ENCODE measurements at regions not wholly inside any gene's neighbourhood (a gene's known extent, or its start where the extent isn't known, plus 50 kb on each side); places are given as distances from the start of the nearest gene placed in this dataset.

- Histone ChIP-seq H3K4me1 (ENCODE audit: control insufficient read depth, insufficient read depth, low read length) (no peaks in the 10 kb centered on the region), H3K36me3 (ENCODE audit: control insufficient read depth in 2 of 2, insufficient read depth in 2 of 2, low read length in 1 of 2) (no peaks in the 10 kb centered on the region), H3K4me3 (no peak overlapping the region), H3K27me3 (replicated peaks in 1 of 2; ENCODE audit: control insufficient read depth in 2 of 2, insufficient read depth in 2 of 2, low read length in 1 of 2) (no peaks in the 10 kb centered on the region), H3K27ac (ENCODE audit: control insufficient read depth, insufficient read depth) (no peak overlapping the region), H3K4me2 (ENCODE audit: control insufficient read depth, insufficient read depth) (no peak overlapping the region), H4K20me1 (ENCODE audit: control insufficient read depth, insufficient read depth) (no peaks in the 10 kb centered on the region), H2AFZ (ENCODE audit: control insufficient read depth, low read depth, low read length) (no peak overlapping the region), H3K79me2 (ENCODE audit: control insufficient read depth, insufficient read depth, low read length) (no peaks in the 10 kb centered on the region), H3K9me3 (replicated peaks; ENCODE audit: control insufficient read depth, insufficient read depth, low read length) (no peaks in the 10 kb centered on the region), H3K9ac (ENCODE audit: control insufficient read depth, insufficient read depth, low read length) (no peak overlapping the region)
- CTCF ChIA-PET, result interaction anchor here (0.9 to 1.5 kb wide), 2 partner anchors 19 to 227 kb away, joined by 3 to 4 read pairs; no protein-coding TSS in a partner anchor
- RAD21 ChIA-PET (ENCODE audit: unreplicated experiment), result interaction anchor here (1.1 kb wide), 1 partner anchor 35 kb away, joined by 3 read pairs; no protein-coding TSS in a partner anchor
- intact Hi-C loops (cut with micrococcal nuclease; ENCODE audit: unreplicated experiment) (no loop called here), in situ Hi-C loops (cut with MboI) (no loop called here)
- no peak for TF ChIP-seq ATF7 (IDR thresholded peaks at IDR 0.05; ENCODE audit: low read depth)
- TF ChIP-seq HDGF (IDR thresholded peaks at IDR 0.05), result no peak
- no peak for TF ChIP-seq USF1 (IDR thresholded peaks at IDR 0.05; ENCODE audit: borderline replicate concordance, extremely low read length, insufficient read depth, low read depth, low read length)
- TF ChIP-seq BCL11A (IDR thresholded peaks at IDR 0.05; ENCODE audit: low read depth, low read length), result no peak
- TF ChIP-seq, protein P1, sequence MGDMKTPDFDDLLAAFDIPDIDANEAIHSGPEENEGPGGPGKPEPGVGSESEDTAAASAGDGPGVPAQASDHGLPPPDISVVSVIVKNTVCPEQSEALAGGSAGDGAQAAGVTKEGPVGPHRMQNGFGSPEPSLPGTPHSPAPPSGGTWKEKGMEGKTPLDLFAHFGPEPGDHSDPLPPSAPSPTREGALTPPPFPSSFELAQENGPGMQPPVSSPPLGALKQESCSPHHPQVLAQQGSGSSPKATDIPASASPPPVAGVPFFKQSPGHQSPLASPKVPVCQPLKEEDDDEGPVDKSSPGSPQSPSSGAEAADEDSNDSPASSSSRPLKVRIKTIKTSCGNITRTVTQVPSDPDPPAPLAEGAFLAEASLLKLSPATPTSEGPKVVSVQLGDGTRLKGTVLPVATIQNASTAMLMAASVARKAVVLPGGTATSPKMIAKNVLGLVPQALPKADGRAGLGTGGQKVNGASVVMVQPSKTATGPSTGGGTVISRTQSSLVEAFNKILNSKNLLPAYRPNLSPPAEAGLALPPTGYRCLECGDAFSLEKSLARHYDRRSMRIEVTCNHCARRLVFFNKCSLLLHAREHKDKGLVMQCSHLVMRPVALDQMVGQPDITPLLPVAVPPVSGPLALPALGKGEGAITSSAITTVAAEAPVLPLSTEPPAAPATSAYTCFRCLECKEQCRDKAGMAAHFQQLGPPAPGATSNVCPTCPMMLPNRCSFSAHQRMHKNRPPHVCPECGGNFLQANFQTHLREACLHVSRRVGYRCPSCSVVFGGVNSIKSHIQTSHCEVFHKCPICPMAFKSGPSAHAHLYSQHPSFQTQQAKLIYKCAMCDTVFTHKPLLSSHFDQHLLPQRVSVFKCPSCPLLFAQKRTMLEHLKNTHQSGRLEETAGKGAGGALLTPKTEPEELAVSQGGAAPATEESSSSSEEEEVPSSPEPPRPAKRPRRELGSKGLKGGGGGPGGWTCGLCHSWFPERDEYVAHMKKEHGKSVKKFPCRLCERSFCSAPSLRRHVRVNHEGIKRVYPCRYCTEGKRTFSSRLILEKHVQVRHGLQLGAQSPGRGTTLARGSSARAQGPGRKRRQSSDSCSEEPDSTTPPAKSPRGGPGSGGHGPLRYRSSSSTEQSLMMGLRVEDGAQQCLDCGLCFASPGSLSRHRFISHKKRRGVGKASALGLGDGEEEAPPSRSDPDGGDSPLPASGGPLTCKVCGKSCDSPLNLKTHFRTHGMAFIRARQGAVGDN (IDR thresholded peaks at IDR 0.05), result no peak
- TF ChIP-seq MEF2A (IDR thresholded peaks at IDR 0.05; ENCODE audit: insufficient read depth, low read depth, low read length), result no peak
- no peak for TF ChIP-seq SMARCA5 (IDR thresholded peaks at IDR 0.05)
- TF ChIP-seq SMC3 (IDR thresholded peaks at IDR 0.05; ENCODE audit: borderline replicate concordance, low read length), result no peak
- no peak for TF ChIP-seq TCF12 (IDR thresholded peaks at IDR 0.05; ENCODE audit: low read depth, low read length)
- FAIRE-seq (no peak), ATAC-seq (no peak), DNase-seq (ENCODE audit: low read depth, low spot score) (no peak)
- POLR2A ChIA-PET, result no interaction called here
- WGBS (ENCODE audit: insufficient coverage, insufficient replicate concordance, low lambda C conversion rate, missing lambda C conversion rate), result 76% methylated on average over 11 of the region's 11 CpGs
- SMC1A ChIA-PET (ENCODE audit: uncharacterized antibody, unreplicated experiment), result interaction anchor here (0.6 to 1.4 kb wide), 2 partner anchors 16 to 517 kb away, joined by 3 read pairs; no protein-coding TSS in a partner anchor
- BruUV-seq (replicated peaks), result no TSS peak
These were observed 59.1 kb upstream of the FRMD4B start for GRCh38 chr3:69445024-69445423.
